Testis (tissue), 2 donors: ENCODE measurements at regions not wholly inside any gene's neighbourhood (a gene's known extent, or its start where the extent isn't known, plus 50 kb on each side); places are given as distances from the start of the nearest gene placed in this dataset.

Experiments
- CTCF ChIP-seq, 3 experiments: fragments of 450-650 bp in 2 of 3; fragments of 200-600 bp in 1 of 3; sonication (generic) in 1 of 3; IDR thresholded peaks; one replicate each; pipeline ENCODE4 v1.5.1; 2016 to 2019; ENCODE audit warnings: antibody characterized with exemption in 3 of 3, mild to moderate bottlenecking in 2 of 3, moderate library complexity in 1 of 3
- POLR2A ChIP-seq: fragments of 450-650 bp; IDR thresholded peaks from one replicate; pipeline ENCODE4 v1.6.1; 2017; ENCODE audit warnings: antibody characterized with exemption, mild to moderate bottlenecking, moderate library complexity

GRCh38 chr9:17862101-17862500 lies 283.2 kb downstream of the SH3GL2 start:
- TF ChIP-seq CTCF (IDR thresholded peaks at IDR 0.05) (no peak), POLR2A (no peak)
